Central memory CD8-positive, alpha-beta T cell (primary cell): ENCODE measurements at regions not wholly inside any gene's neighbourhood (a gene's known extent, or its start where the extent isn't known, plus 50 kb on each side); places are given as distances from the start of the nearest gene placed in this dataset.

Experiments used
- ATAC-seq: fragments of 150-1000 bp; cut with Tn5 transposase; replicated peaks from 2 replicates; pipeline ENCODE4 v1.10.0; 2022; ENCODE audit warnings: mild to moderate bottlenecking, moderate FRiP score, moderate number of reproducible peaks; ENCODE audit not compliant: poor library complexity, severe bottlenecking; ENCODE audit errors: extremely low read depth
- DNase-seq, 2 donors: peaks; one replicate each; pipeline ENCODE4 v3.0.0; 2021; ENCODE audit warnings: low spot score in 2 of 2
- H3K27ac Mint-ChIP-seq: one replicate; pipeline ENCODE4 v1.8.0; 2022; ENCODE audit warnings: low read depth, mild to moderate bottlenecking, moderate library complexity, mixed read lengths
- H3K27me3 Mint-ChIP-seq: one replicate; pipeline ENCODE4 v1.8.0; 2022; ENCODE audit warnings: mixed read lengths
- H3K36me3 Mint-ChIP-seq: one replicate; pipeline ENCODE4 v1.8.0; 2022; ENCODE audit warnings: mild to moderate bottlenecking, moderate library complexity, mixed read lengths; ENCODE audit not compliant: insufficient read depth
- H3K4me1 Mint-ChIP-seq: one replicate; pipeline ENCODE4 v1.8.0; 2022; ENCODE audit warnings: mixed read lengths
- H3K4me3 Mint-ChIP-seq: one replicate; pipeline ENCODE4 v1.8.0; 2022; ENCODE audit warnings: mild to moderate bottlenecking, moderate library complexity, mixed read lengths
- H3K9me3 Mint-ChIP-seq: one replicate; pipeline ENCODE4 v1.8.0; 2022; ENCODE audit warnings: mixed read lengths

- DNase-seq = no peak
- Mint-ChIP-seq H3K9me3 (peaks cover 9% of the 10 kb centered on the region), H3K27ac (no peak overlapping the region), H3K4me1 (no peaks in the 10 kb centered on the region), H3K4me3 (no peak overlapping the region), H3K27me3 (no peaks in the 10 kb centered on the region), H3K36me3 (no peaks in the 10 kb centered on the region)
- no peak for ATAC-seq
Observed at GRCh38 chr7:49112647-49113046, 188.3 kb downstream of the CDC14C start.

- H3K27me3 Mint-ChIP-seq = no peaks in the 10 kb centered on the region
- H3K36me3 Mint-ChIP-seq = no peaks in the 10 kb centered on the region
- no peak overlapping the region for H3K4me3 Mint-ChIP-seq
- DNase-seq = no peak
- no peaks in the 10 kb centered on the region for H3K4me1 Mint-ChIP-seq
- ATAC-seq = no peak
- H3K27ac Mint-ChIP-seq = no peak overlapping the region
- peaks cover 19% of the 10 kb centered on the region for H3K9me3 Mint-ChIP-seq
Observed at GRCh38 chr7:49119706-49120105, 195.4 kb downstream of the CDC14C start.

- Mint-ChIP-seq H3K4me1 (no peaks in the 10 kb centered on the region), H3K27ac (no peak overlapping the region), H3K36me3 (no peaks in the 10 kb centered on the region), H3K9me3 (peaks cover 23% of the 10 kb centered on the region), H3K4me3 (no peak overlapping the region), H3K27me3 (no peaks in the 10 kb centered on the region)
- no peak for DNase-seq
- ATAC-seq = no peak
Observed at GRCh38 chr7:49125246-49125645, 200.9 kb downstream of the CDC14C start.

GRCh38 chr7:49127359-49127913, 203.1 kb downstream of the CDC14C start:
- no peak overlapping the region for H3K4me3 Mint-ChIP-seq
- no peaks in the 10 kb centered on the region for H3K4me1 Mint-ChIP-seq
- no peak for DNase-seq
- no peak overlapping the region for H3K27ac Mint-ChIP-seq
- ATAC-seq = no peak
- no peaks in the 10 kb centered on the region for H3K27me3 Mint-ChIP-seq
- H3K36me3 Mint-ChIP-seq = no peaks in the 10 kb centered on the region
- H3K9me3 Mint-ChIP-seq = peaks cover 30% of the 10 kb centered on the region

- no peak overlapping the region for H3K4me3 Mint-ChIP-seq
- no peaks in the 10 kb centered on the region for H3K36me3 Mint-ChIP-seq
- no peak for DNase-seq
- no peak overlapping the region for H3K27ac Mint-ChIP-seq
- H3K4me1 Mint-ChIP-seq = no peaks in the 10 kb centered on the region
- no peaks in the 10 kb centered on the region for H3K27me3 Mint-ChIP-seq
- H3K9me3 Mint-ChIP-seq = peaks cover 28% of the 10 kb centered on the region
- no peak for ATAC-seq
Observed at GRCh38 chr7:49137978-49138377, 213.6 kb downstream of the CDC14C start.

- H3K4me3 Mint-ChIP-seq = no peak overlapping the region
- ATAC-seq = no peak
- no peak for DNase-seq
- H3K27ac Mint-ChIP-seq = no peak overlapping the region
- H3K4me1 Mint-ChIP-seq = no peaks in the 10 kb centered on the region
- H3K27me3 Mint-ChIP-seq = no peaks in the 10 kb centered on the region
- no peaks in the 10 kb centered on the region for H3K36me3 Mint-ChIP-seq
- peaks cover 22% of the 10 kb centered on the region for H3K9me3 Mint-ChIP-seq
Observed at GRCh38 chr7:49150486-49150885, 226.1 kb downstream of the CDC14C start.

- Mint-ChIP-seq H3K27ac (no peak overlapping the region), H3K9me3 (peaks cover 19% of the 10 kb centered on the region), H3K27me3 (no peaks in the 10 kb centered on the region), H3K36me3 (no peaks in the 10 kb centered on the region), H3K4me3 (no peak overlapping the region), H3K4me1 (no peaks in the 10 kb centered on the region)
- DNase-seq (no peak), ATAC-seq (no peak)
Observed at GRCh38 chr7:49151146-49151545, 226.8 kb downstream of the CDC14C start.

- Mint-ChIP-seq H3K27me3 (no peaks in the 10 kb centered on the region), H3K27ac (no peak overlapping the region), H3K4me3 (no peak overlapping the region), H3K36me3 (no peaks in the 10 kb centered on the region), H3K9me3 (peaks cover 7% of the 10 kb centered on the region), H3K4me1 (no peaks in the 10 kb centered on the region)
- ATAC-seq = no peak
- no peak for DNase-seq
Observed at GRCh38 chr7:49158321-49158720, 234.0 kb downstream of the CDC14C start.

GRCh38 chr7:49159536-49159935, 235.2 kb downstream of the CDC14C start:
- DNase-seq (no peak), ATAC-seq (no peak)
- H3K27ac Mint-ChIP-seq = no peak overlapping the region
- no peaks in the 10 kb centered on the region for H3K27me3 Mint-ChIP-seq
- peaks cover 7% of the 10 kb centered on the region for H3K9me3 Mint-ChIP-seq
- no peak overlapping the region for H3K4me3 Mint-ChIP-seq
- no peaks in the 10 kb centered on the region for H3K4me1 Mint-ChIP-seq
- no peaks in the 10 kb centered on the region for H3K36me3 Mint-ChIP-seq

- peaks cover 6% of the 10 kb centered on the region for H3K9me3 Mint-ChIP-seq
- ATAC-seq = no peak
- no peak for DNase-seq
- H3K4me3 Mint-ChIP-seq = no peak overlapping the region
- no peak overlapping the region for H3K27ac Mint-ChIP-seq
- no peaks in the 10 kb centered on the region for H3K4me1 Mint-ChIP-seq
- H3K36me3 Mint-ChIP-seq = no peaks in the 10 kb centered on the region
- H3K27me3 Mint-ChIP-seq = no peaks in the 10 kb centered on the region
Observed at GRCh38 chr7:49166441-49166840, 242.1 kb downstream of the CDC14C start.

- Mint-ChIP-seq H3K27ac (no peak overlapping the region), H3K4me3 (no peak overlapping the region), H3K9me3 (peaks cover 11% of the 10 kb centered on the region), H3K4me1 (no peaks in the 10 kb centered on the region), H3K27me3 (no peaks in the 10 kb centered on the region), H3K36me3 (no peaks in the 10 kb centered on the region)
- ATAC-seq = no peak
- DNase-seq = no peak
Observed at GRCh38 chr7:49172639-49173038, 248.3 kb downstream of the CDC14C start.

GRCh38 chr7:49174396-49174795, 250.0 kb downstream of the CDC14C start:
- no peaks in the 10 kb centered on the region for H3K36me3 Mint-ChIP-seq
- H3K4me3 Mint-ChIP-seq = no peak overlapping the region
- H3K27me3 Mint-ChIP-seq = no peaks in the 10 kb centered on the region
- no peaks in the 10 kb centered on the region for H3K4me1 Mint-ChIP-seq
- DNase-seq (no peak), ATAC-seq (no peak)
- peaks cover 21% of the 10 kb centered on the region for H3K9me3 Mint-ChIP-seq
- H3K27ac Mint-ChIP-seq = no peak overlapping the region

GRCh38 chr7:49187543-49188268, 263.4 kb downstream of the CDC14C start:
- Mint-ChIP-seq H3K27me3 (no peaks in the 10 kb centered on the region), H3K9me3 (no peaks in the 10 kb centered on the region), H3K4me1 (no peaks in the 10 kb centered on the region), H3K36me3 (no peaks in the 10 kb centered on the region), H3K27ac (no peak overlapping the region), H3K4me3 (no peak overlapping the region)
- ATAC-seq (no peak), DNase-seq (no peak)
